Uterus (tissue), 3 donors: ENCODE measurements at regions not wholly inside any gene's neighbourhood (a gene's known extent, or its start where the extent isn't known, plus 50 kb on each side); places are given as distances from the start of the nearest gene placed in this dataset.

Source experiments
- DNase-seq, 2 donors: peaks; one replicate each; pipeline ENCODE4 v3.0.0-alpha.2; 2019 to 2020
- H3K27ac ChIP-seq, 2 donors: fragments of 200-600 bp; sonication (generic); 1 replicate in 1 of 2; 2 replicates in 1 of 2; pipeline ENCODE4 v1.5.1; 2016 to 2018
- H3K27me3 ChIP-seq, 2 donors: fragments of 200-600 bp; sonication (generic); one replicate each; pipeline ENCODE4 v1.5.1; 2018 to 2019; ENCODE audit warnings: control low read depth in 1 of 2
- H3K36me3 ChIP-seq, 2 donors: fragments of 200-600 bp; sonication (generic); one replicate each; pipeline ENCODE4 v1.5.1; 2019; ENCODE audit warnings: control low read depth in 1 of 2
- H3K4me1 ChIP-seq, 2 donors: fragments of 200-600 bp; sonication (generic); one replicate each; pipeline ENCODE4 v1.5.1; 2018 to 2019; ENCODE audit warnings: control low read depth in 1 of 2
- H3K4me3 ChIP-seq, 2 donors: fragments of 200-600 bp; sonication (generic); 1 replicate in 1 of 2; 2 replicates in 1 of 2; pipeline ENCODE4 v1.5.1; 2018 to 2019; ENCODE audit warnings: mild to moderate bottlenecking in 1 of 2
- H3K9me3 ChIP-seq, 2 donors: fragments of 200-600 bp; sonication (generic); one replicate each; pipeline ENCODE4 v1.5.1; 2019; ENCODE audit warnings: control low read depth in 1 of 2
- POLR2A ChIP-seq, 2 donors: fragments of 450-650 bp; IDR thresholded peaks; one replicate each; pipeline ENCODE4 v1.6.1; 2016; ENCODE audit warnings: antibody characterized with exemption in 2 of 2, mild to moderate bottlenecking in 1 of 2, moderate library complexity in 1 of 2
- intact Hi-C: fragments of 100-400 bp; cut with DNase I; formaldehyde crosslinking; loops from one replicate; pipeline ENCODE4 v1.15.1; 2023; ENCODE audit warnings: low total_unique reads
- TF ChIP-seq, protein P1 (sequence below), 4 experiments: fragments of 200-600 bp in 2 of 4; fragments of 450-650 bp in 2 of 4; sonication (generic) in 2 of 4; IDR thresholded peaks; one replicate each; pipeline ENCODE4 v1.5.1; 2016 to 2019; ENCODE audit warnings: antibody characterized with exemption in 4 of 4, mild to moderate bottlenecking in 2 of 4, moderate library complexity in 1 of 4
- donor health status: DM: yes; HTN: yes; CAD: no.

DNA sequence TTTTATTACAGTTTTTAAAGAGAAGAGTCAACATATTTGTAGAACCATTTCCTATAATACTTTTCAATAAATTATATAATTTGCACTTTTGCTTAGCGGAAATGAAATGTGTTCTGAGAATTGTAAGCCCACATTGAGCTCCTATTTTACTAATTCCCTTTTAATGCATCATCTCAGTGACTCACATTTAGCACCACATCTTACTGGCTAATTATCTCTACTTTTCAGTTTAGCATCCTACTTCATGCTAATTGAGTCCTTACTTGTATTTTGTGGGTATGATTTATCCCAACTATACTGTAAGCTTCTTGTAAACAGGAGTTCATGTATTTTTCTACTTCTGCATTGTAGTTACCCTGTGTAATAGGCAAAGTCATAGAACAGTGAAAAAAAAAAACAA is 67.5 kb downstream of the TMX1 start:
- no peaks in the 10 kb centered on the region for H3K27me3 ChIP-seq
- no peak overlapping the region for H3K27ac ChIP-seq
- H3K36me3 ChIP-seq: no peaks in the 10 kb centered on the region
- H3K9me3 ChIP-seq: no peaks in the 10 kb centered on the region
- DNase-seq: no peak
- H3K4me1 ChIP-seq: no peaks in the 10 kb centered on the region
- intact Hi-C loops: no loop called here
- TF ChIP-seq POLR2A (IDR thresholded peaks at IDR 0.05): no peak
- TF ChIP-seq, protein P1, sequence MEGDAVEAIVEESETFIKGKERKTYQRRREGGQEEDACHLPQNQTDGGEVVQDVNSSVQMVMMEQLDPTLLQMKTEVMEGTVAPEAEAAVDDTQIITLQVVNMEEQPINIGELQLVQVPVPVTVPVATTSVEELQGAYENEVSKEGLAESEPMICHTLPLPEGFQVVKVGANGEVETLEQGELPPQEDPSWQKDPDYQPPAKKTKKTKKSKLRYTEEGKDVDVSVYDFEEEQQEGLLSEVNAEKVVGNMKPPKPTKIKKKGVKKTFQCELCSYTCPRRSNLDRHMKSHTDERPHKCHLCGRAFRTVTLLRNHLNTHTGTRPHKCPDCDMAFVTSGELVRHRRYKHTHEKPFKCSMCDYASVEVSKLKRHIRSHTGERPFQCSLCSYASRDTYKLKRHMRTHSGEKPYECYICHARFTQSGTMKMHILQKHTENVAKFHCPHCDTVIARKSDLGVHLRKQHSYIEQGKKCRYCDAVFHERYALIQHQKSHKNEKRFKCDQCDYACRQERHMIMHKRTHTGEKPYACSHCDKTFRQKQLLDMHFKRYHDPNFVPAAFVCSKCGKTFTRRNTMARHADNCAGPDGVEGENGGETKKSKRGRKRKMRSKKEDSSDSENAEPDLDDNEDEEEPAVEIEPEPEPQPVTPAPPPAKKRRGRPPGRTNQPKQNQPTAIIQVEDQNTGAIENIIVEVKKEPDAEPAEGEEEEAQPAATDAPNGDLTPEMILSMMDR (IDR thresholded peaks at IDR 0.05): no peak
- H3K4me3 ChIP-seq: no peak overlapping the region

DNA sequence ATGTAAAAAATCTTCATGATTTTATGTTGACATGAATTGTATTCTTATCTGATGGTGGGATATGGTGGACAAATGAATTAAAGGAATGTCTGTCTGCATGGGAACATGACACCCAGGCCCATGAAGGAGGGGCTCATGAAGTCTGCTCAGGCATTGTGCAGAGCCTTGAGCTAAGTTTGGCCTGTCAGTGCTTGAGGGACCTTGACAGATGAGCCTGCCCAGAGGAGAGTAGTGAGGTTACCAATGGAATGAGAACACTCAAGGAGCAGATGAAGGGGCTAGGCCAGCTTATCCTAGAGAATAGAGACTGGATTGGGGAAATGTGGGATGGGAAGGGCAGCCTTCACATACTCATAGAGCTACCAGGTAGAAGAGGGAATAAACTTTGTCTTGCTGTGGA is 68.8 kb downstream of the TMX1 start:
- no peak for DNase-seq
- no peak for TF ChIP-seq POLR2A (IDR thresholded peaks at IDR 0.05)
- TF ChIP-seq, protein P1 (IDR thresholded peaks at IDR 0.05): no peak
- Histone ChIP-seq H3K4me3 (no peak overlapping the region), H3K4me1 (no peaks in the 10 kb centered on the region), H3K36me3 (no peaks in the 10 kb centered on the region), H3K27me3 (no peaks in the 10 kb centered on the region), H3K27ac (no peak overlapping the region), H3K9me3 (no peaks in the 10 kb centered on the region)
- intact Hi-C loops: no loop called here

DNA sequence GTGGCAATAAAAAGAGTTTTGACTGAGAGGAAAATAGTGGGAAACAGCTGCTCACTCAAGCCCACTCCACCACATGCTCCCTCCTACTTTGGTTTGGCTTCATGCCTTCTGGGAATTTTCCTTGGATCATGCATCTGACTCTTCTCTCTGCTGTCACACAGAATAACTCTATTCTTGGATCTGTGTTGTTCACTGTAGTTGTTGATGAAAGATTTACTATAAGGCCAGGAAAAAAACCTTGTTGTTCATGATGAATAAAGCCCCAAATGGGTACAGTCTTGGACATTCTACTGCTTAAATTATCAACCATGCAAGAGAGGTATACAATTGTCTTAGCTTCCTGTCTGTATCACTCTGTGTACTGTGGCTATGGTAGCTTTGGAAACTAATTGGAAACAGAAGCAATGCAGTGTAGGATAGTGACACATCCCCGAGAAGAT is 70.5 kb downstream of the TMX1 start:
- H3K4me3 ChIP-seq: no peak overlapping the region
- H3K27me3 ChIP-seq: no peaks in the 10 kb centered on the region
- TF ChIP-seq POLR2A (IDR thresholded peaks at IDR 0.05): no peak
- TF ChIP-seq, protein P1 (IDR thresholded peaks at IDR 0.05): no peak
- H3K4me1 ChIP-seq: no peaks in the 10 kb centered on the region
- H3K27ac ChIP-seq: peak overlapping the region; percentile 25 to 69
- H3K9me3 ChIP-seq: no peaks in the 10 kb centered on the region
- intact Hi-C loops: no loop called here
- H3K36me3 ChIP-seq: no peaks in the 10 kb centered on the region
- peak; percentile 45 to 72 for DNase-seq

DNA sequence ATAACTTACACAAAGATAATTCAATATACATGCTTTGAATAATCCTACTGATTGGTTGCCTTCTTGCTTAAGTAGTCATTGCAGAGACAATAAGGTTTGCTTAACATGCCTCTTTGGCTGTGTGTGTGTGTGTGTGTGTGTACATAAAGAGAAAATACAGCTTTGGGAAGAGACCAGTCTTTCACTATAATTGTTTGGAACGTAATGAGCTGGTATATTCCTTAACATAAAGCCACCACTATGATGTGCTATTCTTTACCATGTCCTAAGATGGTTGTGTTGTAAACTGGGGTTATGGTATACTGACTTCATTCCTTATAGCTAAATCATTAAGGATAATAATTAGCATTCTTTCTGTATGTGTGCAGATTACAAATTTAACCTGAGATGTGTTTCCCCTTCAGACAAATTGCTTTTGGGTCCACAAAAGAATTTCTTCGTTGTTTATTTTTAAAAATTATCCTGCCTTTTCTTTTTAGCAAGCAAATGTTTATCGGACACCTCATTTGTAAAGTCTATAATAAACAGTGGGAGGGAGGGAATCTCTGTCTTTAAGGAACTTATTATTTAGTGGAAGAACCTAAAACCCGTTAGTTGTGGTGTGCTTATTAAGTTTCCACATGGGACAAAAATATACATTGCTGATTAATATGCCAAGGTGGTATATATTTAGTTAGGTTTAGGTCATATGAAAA is 74.4 kb downstream of the TMX1 start:
- peaks cover 0 to 4% of the 10 kb centered on the region in 2 donors for H3K4me1 ChIP-seq
- intact Hi-C loops: no loop called here
- H3K27me3 ChIP-seq: no peaks in the 10 kb centered on the region
- no peak for DNase-seq
- no peak overlapping the region for H3K4me3 ChIP-seq
- no peaks in the 10 kb centered on the region for H3K36me3 ChIP-seq
- H3K27ac ChIP-seq: no peak overlapping the region
- TF ChIP-seq, protein P1 (IDR thresholded peaks at IDR 0.05): no peak
- TF ChIP-seq POLR2A (IDR thresholded peaks at IDR 0.05): no peak
- H3K9me3 ChIP-seq: no peaks in the 10 kb centered on the region

DNA sequence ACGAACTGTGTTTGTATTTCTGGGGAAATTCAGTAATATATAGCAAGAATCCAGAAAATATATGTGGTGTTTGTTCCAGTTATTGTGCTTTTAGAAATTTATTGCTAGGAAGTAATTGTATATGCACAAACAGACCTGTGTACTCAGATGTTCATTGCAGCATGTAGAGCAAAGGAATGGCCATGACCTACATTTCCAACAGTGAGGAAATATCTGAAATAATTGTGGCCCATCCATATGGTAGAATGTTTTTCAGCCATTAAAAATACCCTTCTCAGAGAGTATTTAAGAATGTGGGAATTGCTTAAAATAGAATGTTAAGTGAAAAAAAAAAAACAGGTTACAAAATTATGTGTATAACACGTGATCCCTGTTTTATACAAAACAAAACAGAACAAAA is 77.3 kb downstream of the TMX1 start:
- Histone ChIP-seq H3K27ac (no peak overlapping the region), H3K4me1 (peaks cover 0 to 5% of the 10 kb centered on the region in 2 donors), H3K9me3 (no peaks in the 10 kb centered on the region), H3K27me3 (no peaks in the 10 kb centered on the region), H3K4me3 (no peak overlapping the region), H3K36me3 (no peaks in the 10 kb centered on the region)
- no peak for TF ChIP-seq POLR2A (IDR thresholded peaks at IDR 0.05)
- TF ChIP-seq, protein P1 (IDR thresholded peaks at IDR 0.05): no peak
- DNase-seq: no peak
- intact Hi-C loops: no loop called here
